ENCODE measurements at regions not wholly inside any gene's neighbourhood (a gene's known extent, or its start where the extent isn't known, plus 50 kb on each side); places are given as distances from the start of the nearest gene placed in this dataset.

GRCh38 chrX:7546551-7547080 is 296.4 kb upstream of the VCX start:
- DNase-seq (ENCODE audit: low read depth), result no peak
- TF ChIP-seq, protein P1, sequence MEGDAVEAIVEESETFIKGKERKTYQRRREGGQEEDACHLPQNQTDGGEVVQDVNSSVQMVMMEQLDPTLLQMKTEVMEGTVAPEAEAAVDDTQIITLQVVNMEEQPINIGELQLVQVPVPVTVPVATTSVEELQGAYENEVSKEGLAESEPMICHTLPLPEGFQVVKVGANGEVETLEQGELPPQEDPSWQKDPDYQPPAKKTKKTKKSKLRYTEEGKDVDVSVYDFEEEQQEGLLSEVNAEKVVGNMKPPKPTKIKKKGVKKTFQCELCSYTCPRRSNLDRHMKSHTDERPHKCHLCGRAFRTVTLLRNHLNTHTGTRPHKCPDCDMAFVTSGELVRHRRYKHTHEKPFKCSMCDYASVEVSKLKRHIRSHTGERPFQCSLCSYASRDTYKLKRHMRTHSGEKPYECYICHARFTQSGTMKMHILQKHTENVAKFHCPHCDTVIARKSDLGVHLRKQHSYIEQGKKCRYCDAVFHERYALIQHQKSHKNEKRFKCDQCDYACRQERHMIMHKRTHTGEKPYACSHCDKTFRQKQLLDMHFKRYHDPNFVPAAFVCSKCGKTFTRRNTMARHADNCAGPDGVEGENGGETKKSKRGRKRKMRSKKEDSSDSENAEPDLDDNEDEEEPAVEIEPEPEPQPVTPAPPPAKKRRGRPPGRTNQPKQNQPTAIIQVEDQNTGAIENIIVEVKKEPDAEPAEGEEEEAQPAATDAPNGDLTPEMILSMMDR (IDR thresholded peaks at IDR 0.05; ENCODE audit: insufficient read depth, low read depth, low read length, missing control alignments), result no peak

GRCh38 chrX:7545564-7545963 is 297.4 kb upstream of the VCX start:
- no peak overlapping the region for H3K4me3 ChIP-seq (ENCODE audit: low read length)
- TF ChIP-seq, protein P1 (IDR thresholded peaks at IDR 0.05; ENCODE audit: insufficient read depth, low read depth, low read length, missing control alignments), result no peak
- no peak for DNase-seq (ENCODE audit: low read depth)

More at GRCh38 chrX:7546551-7547080, 296.4 kb upstream of the VCX start:
- no peak overlapping the region for H3K4me3 ChIP-seq (ENCODE audit: low read length)

DNA sequence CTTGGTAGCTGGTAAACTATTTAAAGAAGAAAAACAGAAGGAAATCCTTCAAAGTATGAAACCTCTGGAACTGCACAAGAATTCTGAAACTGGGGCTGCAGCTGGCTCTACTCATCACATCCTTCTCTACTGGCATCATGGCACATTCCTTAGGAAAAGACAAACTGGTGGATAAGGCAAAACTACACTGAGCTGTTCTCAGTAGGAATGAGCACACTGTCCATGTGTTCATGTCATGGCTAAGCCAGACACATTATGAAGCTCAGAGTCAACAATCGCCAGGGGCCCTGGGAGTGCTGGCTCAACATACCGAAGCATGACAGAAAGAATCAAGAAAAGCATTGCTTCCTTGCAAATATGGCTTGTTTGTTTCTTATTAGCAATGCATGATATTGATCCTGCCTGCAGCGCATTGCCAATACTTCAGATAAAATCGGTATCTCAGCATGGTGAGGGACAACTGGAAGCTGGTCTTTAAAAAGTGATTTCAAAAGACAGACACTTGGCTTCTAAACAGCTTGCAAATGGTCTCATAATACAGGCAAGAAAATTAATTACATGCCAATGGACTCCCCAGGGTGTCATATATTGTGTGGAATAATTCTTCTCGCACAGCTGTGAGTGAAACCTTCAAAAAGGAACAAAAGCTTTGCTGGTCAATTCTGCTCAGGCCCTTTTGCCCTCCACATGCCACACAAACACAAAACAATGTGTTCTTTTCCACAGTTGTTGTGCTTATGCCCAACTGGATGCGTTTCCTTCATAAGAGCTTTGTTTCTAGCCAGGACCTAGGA is 300.2 kb upstream of the VCX start:
- DNase-seq (ENCODE audit: low read depth), result no peak
- H3K4me3 ChIP-seq (ENCODE audit: low read length), result no peak overlapping the region
- TF ChIP-seq, protein P1 (IDR thresholded peaks at IDR 0.05; ENCODE audit: insufficient read depth, low read depth, low read length, missing control alignments), result no peak

GRCh38 chrX:7522860-7523259 is 320.1 kb upstream of the VCX start:
- DNase-seq (ENCODE audit: low read depth), result no peak
- H3K4me3 ChIP-seq (ENCODE audit: low read length), result no peak overlapping the region

GRCh38 chrX:7515681-7516413 is 327.1 kb upstream of the VCX start:
- peak; percentile 52 for DNase-seq (ENCODE audit: low read depth)
- no peak overlapping the region for H3K4me3 ChIP-seq (ENCODE audit: low read length)
- TF ChIP-seq, protein P1 (IDR thresholded peaks at IDR 0.05; ENCODE audit: insufficient read depth, low read depth, low read length, missing control alignments), result no peak

More at GRCh38 chrX:7522860-7523259, 320.1 kb upstream of the VCX start:
- TF ChIP-seq, protein P1 (IDR thresholded peaks at IDR 0.05; ENCODE audit: insufficient read depth, low read depth, low read length, missing control alignments), result no peak

DNA sequence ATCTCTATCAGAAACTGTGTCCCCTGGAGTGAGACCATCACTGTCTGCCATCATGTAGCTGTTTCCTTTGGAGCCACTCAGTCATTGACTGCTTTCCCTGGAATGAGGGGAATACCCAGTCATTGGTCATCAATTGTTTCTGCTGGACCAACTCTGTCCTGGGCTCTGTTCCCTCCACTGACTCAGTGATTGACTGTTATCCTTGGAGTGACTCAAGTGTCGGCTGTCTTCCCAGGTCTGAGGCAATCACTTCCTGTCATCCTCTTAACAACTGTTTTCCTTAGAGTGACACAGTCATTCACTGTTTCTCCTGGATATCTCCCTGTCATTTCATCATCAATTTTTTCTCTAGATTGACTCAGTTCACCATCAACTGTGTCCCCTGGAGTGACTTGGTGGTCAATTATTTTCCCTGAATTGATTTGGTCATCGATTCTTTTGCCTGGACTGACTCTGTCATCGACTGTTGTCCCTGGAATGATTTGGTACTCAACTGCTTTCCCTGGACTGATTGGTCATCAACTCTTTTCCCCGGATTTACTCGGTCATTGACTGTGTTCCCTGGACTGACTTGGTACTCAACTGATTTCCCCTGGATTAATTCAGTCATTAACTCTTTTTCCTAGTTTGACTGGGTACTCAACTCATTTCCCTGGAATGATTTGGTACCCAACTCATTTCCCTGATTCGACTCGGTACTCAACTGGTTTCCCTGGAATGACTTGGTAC is 327.9 kb upstream of the VCX start:
- TF ChIP-seq, protein P1 (IDR thresholded peaks at IDR 0.05; ENCODE audit: insufficient read depth, low read depth, low read length, missing control alignments), result no peak
- peak; percentile 74 for DNase-seq (ENCODE audit: low read depth)
- no peak overlapping the region for H3K4me3 ChIP-seq (ENCODE audit: low read length)
